Panc1 (cell line): ENCODE measurements at regions not wholly inside any gene's neighbourhood (a gene's known extent, or its start where the extent isn't known, plus 50 kb on each side); places are given as distances from the start of the nearest gene placed in this dataset.

ENCODE experiments used
- ATAC-seq: fragments of 200-7000 bp; cut with Tn5 transposase; 2 replicates; pipeline ENCODE4 v1.9.1; 2020; ENCODE audit warnings: mild to moderate bottlenecking, moderate library complexity
- BruUV-seq: library from RNA; stranded (reverse); fragments of 400-500 nt; replicated peaks from 2 replicates; lab custom pipeline; 2021; lab: Mats Ljungman, UMichigan
- CTCF ChIA-PET: fragments of 300-600 bp; sonication (Branson Sonifier 250); formaldehyde crosslinking; loops from one replicate; lab custom pipeline; 2022; ENCODE audit warnings: antibody characterized with exemption; lab: Charles Lee
- POLR2A ChIA-PET: fragments of 300-600 bp; sonication (Branson Sonifier 250); formaldehyde crosslinking; loops from one replicate; lab custom pipeline; 2022; ENCODE audit warnings: antibody characterized with exemption; lab: Charles Lee
- DNase-seq: peaks from one replicate; pipeline ENCODE4 v3.0.0-alpha.2; 2010; ENCODE audit warnings: low read depth, low spot score
- H3K27ac ChIP-seq: 2 replicates; pipeline ENCODE4 v1.5.1; 2011; ENCODE audit warnings: mild to moderate bottlenecking, low read length, inconsistent platforms
- H3K27me3 ChIP-seq: fragments of 200-500 bp; sonication (Bioruptor generic); 2 replicates; pipeline ENCODE4 v1.6.0; 2014; ENCODE audit warnings: low read length, inconsistent platforms; ENCODE audit not compliant: control insufficient read depth, insufficient read depth
- H3K36me3 ChIP-seq: fragments of 200-500 bp; sonication (Bioruptor generic); 2 replicates; pipeline ENCODE4 v1.5.1; 2014; ENCODE audit warnings: inconsistent platforms, mild to moderate bottlenecking, low read length, moderate library complexity; ENCODE audit not compliant: control insufficient read depth, insufficient read depth
- H3K4me1 ChIP-seq: 2 replicates; pipeline ENCODE4 v1.5.1; 2011; ENCODE audit warnings: inconsistent platforms, mild to moderate bottlenecking, low read length, moderate library complexity; ENCODE audit not compliant: control insufficient read depth, insufficient read depth
- H3K4me3 ChIP-seq, 2 experiments: 2 replicates each; pipeline ENCODE4 v1.5.1; 2011 to 2012; ENCODE audit warnings: low read depth in 2 of 2, low read length in 2 of 2, mild to moderate bottlenecking in 2 of 2, inconsistent platforms in 1 of 2, moderate library complexity in 1 of 2
- H3K9me3 ChIP-seq: fragments of 200-500 bp; sonication (Bioruptor generic); 2 replicates; pipeline ENCODE4 v1.5.1; 2014; ENCODE audit warnings: low read depth, mild to moderate bottlenecking, inconsistent platforms, low read length, moderate library complexity; ENCODE audit not compliant: control insufficient read depth, insufficient read depth
- POLR2AphosphoS5 ChIP-seq: IDR thresholded peaks from 2 replicates; pipeline ENCODE4 v1.6.1; 2012; ENCODE audit warnings: mild to moderate bottlenecking, low read depth, low read length, moderate library complexity
- SIN3A ChIP-seq: IDR thresholded peaks from 2 replicates; pipeline ENCODE4 v1.6.1; 2012; ENCODE audit warnings: low read depth, mild to moderate bottlenecking, low read length, moderate library complexity, borderline replicate concordance; ENCODE audit not compliant: insufficient read depth
- TCF7L2 ChIP-seq: IDR thresholded peaks from 2 replicates; pipeline ENCODE4 v1.6.1; 2011; ENCODE audit warnings: mild to moderate bottlenecking, low read depth, low read length, inconsistent platforms
- in situ Hi-C: cut with HindIII; loops from 2 replicates; pipeline ENCODE4 v1.10.0; 2016; ENCODE audit warnings: low sequenced_read_pairs, low pct_unique_long_range_greater_than_20kb
- intact Hi-C: fragments of 100-400 bp; cut with micrococcal nuclease; formaldehyde crosslinking; loops from one replicate; pipeline ENCODE4 v1.10.0; 2022; ENCODE audit not compliant: unreplicated experiment
- TF ChIP-seq, protein P1 (sequence below): fragments of 450-650 bp; IDR thresholded peaks from 2 replicates; pipeline ENCODE4 v1.5.1; 2017; ENCODE audit warnings: mild to moderate bottlenecking
- TF ChIP-seq, protein P2 (sequence below), 2 experiments: IDR thresholded peaks; 2 replicates each; pipeline ENCODE4 v1.6.1; 2011 to 2012; ENCODE audit warnings: low read depth in 2 of 2, control low read depth in 1 of 2, low read length in 1 of 2, mild to moderate bottlenecking in 1 of 2, moderate library complexity in 1 of 2; ENCODE audit not compliant: insufficient read depth in 1 of 2

DNA sequence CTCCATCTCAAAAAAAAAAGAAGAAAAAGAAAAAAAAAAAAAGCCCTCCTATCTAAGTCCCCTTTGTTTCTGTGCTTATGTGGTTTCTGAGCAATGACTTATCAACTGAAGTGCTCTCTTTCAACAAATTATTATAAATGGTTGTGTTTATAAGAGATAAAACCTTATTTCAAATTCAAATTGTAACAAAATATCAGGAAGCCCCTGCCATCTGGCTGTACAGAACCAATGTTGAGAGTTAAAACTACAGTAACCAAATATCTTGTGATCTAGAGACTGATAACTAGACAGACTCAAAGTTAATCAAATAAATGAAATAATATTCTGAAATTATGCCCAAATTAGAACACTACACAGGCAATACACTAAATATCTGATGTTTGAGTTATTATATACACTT, 143.0 kb upstream of the CPNE8 start:
- H3K27ac ChIP-seq = no peak overlapping the region
- intact Hi-C loops (no loop called here), in situ Hi-C loops (no loop called here)
- no peaks in the 10 kb centered on the region; the same call in 1 of the 2 replicates for H3K27me3 ChIP-seq
- no peaks in the 10 kb centered on the region for H3K36me3 ChIP-seq
- H3K4me1 ChIP-seq = no peaks in the 10 kb centered on the region
- no peak for DNase-seq
- CTCF ChIA-PET = no interaction called here
- TF ChIP-seq, protein P1, sequence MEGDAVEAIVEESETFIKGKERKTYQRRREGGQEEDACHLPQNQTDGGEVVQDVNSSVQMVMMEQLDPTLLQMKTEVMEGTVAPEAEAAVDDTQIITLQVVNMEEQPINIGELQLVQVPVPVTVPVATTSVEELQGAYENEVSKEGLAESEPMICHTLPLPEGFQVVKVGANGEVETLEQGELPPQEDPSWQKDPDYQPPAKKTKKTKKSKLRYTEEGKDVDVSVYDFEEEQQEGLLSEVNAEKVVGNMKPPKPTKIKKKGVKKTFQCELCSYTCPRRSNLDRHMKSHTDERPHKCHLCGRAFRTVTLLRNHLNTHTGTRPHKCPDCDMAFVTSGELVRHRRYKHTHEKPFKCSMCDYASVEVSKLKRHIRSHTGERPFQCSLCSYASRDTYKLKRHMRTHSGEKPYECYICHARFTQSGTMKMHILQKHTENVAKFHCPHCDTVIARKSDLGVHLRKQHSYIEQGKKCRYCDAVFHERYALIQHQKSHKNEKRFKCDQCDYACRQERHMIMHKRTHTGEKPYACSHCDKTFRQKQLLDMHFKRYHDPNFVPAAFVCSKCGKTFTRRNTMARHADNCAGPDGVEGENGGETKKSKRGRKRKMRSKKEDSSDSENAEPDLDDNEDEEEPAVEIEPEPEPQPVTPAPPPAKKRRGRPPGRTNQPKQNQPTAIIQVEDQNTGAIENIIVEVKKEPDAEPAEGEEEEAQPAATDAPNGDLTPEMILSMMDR = no peak
- no peak for ATAC-seq
- no peak overlapping the region for H3K4me3 ChIP-seq
- no TSS peak for BruUV-seq
- POLR2A ChIA-PET = no interaction called here
- H3K9me3 ChIP-seq = no peaks in the 10 kb centered on the region

DNA sequence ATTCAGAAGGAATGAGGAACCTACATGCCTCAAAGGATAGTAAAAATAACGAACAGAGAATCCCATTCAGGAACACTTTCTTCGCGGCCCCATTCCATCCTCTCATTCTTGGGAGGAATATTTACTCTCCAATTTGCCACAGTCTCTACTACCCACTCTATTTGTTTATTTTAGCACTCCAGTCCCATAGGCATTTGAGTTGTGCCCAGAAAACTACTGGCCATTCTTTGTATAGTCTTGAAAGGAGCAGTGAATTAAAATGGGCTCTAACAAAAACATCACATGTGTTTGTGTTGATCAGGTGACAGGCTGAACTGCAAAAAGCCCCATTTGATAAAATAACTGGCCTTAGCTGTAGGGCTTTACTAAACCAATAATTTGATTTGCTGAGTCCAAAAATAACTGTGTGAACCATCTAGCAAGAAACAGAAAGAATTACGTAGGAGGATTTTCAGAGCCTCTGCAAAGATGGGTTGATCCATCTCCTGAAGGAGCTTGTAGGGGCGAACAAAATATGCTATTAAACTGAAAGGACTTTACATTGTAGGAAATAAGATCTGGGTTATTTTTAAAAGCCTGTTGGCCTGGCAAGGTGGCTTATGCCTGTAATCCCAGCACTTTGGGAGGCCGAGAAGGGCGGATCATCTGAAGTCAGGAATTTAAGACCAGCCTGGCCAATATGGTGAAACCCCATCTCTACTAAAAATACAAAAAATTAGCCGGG, 142.3 kb upstream of the CPNE8 start:
- no peak for TF ChIP-seq POLR2AphosphoS5
- TF ChIP-seq, protein P1 = no peak
- TF ChIP-seq, protein P2, sequence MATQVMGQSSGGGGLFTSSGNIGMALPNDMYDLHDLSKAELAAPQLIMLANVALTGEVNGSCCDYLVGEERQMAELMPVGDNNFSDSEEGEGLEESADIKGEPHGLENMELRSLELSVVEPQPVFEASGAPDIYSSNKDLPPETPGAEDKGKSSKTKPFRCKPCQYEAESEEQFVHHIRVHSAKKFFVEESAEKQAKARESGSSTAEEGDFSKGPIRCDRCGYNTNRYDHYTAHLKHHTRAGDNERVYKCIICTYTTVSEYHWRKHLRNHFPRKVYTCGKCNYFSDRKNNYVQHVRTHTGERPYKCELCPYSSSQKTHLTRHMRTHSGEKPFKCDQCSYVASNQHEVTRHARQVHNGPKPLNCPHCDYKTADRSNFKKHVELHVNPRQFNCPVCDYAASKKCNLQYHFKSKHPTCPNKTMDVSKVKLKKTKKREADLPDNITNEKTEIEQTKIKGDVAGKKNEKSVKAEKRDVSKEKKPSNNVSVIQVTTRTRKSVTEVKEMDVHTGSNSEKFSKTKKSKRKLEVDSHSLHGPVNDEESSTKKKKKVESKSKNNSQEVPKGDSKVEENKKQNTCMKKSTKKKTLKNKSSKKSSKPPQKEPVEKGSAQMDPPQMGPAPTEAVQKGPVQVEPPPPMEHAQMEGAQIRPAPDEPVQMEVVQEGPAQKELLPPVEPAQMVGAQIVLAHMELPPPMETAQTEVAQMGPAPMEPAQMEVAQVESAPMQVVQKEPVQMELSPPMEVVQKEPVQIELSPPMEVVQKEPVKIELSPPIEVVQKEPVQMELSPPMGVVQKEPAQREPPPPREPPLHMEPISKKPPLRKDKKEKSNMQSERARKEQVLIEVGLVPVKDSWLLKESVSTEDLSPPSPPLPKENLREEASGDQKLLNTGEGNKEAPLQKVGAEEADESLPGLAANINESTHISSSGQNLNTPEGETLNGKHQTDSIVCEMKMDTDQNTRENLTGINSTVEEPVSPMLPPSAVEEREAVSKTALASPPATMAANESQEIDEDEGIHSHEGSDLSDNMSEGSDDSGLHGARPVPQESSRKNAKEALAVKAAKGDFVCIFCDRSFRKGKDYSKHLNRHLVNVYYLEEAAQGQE (IDR thresholded peaks at IDR 0.05; ENCODE audit: insufficient read depth in 1 of 2, low read depth in 2 of 2, low read length in 1 of 2) = no peak
- TF ChIP-seq TCF7L2 = no peak
- TF ChIP-seq SIN3A = no peak
- Histone ChIP-seq H3K9me3 (no peaks in the 10 kb centered on the region), H3K27me3 (no peaks in the 10 kb centered on the region; the same call in 1 of the 2 replicates), H3K36me3 (no peaks in the 10 kb centered on the region), H3K27ac (no peak overlapping the region), H3K4me3 (no peak overlapping the region), H3K4me1 (no peaks in the 10 kb centered on the region)
- in situ Hi-C loops = no loop called here
- intact Hi-C loops = no loop called here
- BruUV-seq = no TSS peak
- POLR2A ChIA-PET = no interaction called here
- ATAC-seq (no peak), DNase-seq (no peak)
- CTCF ChIA-PET = no interaction called here
